Loucy (cell line): ENCODE measurements at regions not wholly inside any gene's neighbourhood (a gene's known extent, or its start where the extent isn't known, plus 50 kb on each side); places are given as distances from the start of the nearest gene placed in this dataset.

Source experiments
- H2AFZ ChIP-seq: fragments of 200-600 bp; sonication (generic); 2 replicates; pipeline ENCODE4 v1.6.0; 2016; ENCODE audit warnings: antibody characterized with exemption, mild to moderate bottlenecking, low read length, moderate library complexity
- H3F3A ChIP-seq: fragments of 200-600 bp; 2 replicates; pipeline ENCODE4 v1.6.0; 2016; ENCODE audit warnings: antibody characterized with exemption, low read depth, mild to moderate bottlenecking
- H3K27me3 ChIP-seq: fragments of 200-600 bp; sonication (generic); 2 replicates; pipeline ENCODE4 v1.6.1; 2014; ENCODE audit warnings: low read length, mild to moderate bottlenecking; ENCODE audit not compliant: insufficient read depth, poor library complexity, severe bottlenecking
- H3K36me3 ChIP-seq: fragments of 200-600 bp; sonication (generic); 2 replicates; pipeline ENCODE4 v1.6.1; 2016; ENCODE audit warnings: low read length; ENCODE audit not compliant: insufficient read depth
- H3K4me1 ChIP-seq: fragments of 200-600 bp; sonication (generic); 2 replicates; pipeline ENCODE4 v1.5.1; 2014; ENCODE audit warnings: low read length, mild to moderate bottlenecking; ENCODE audit not compliant: insufficient read depth, poor library complexity, severe bottlenecking
- H3K4me2 ChIP-seq: fragments of 200-600 bp; sonication (generic); 2 replicates; pipeline ENCODE4 v1.6.0; 2014; ENCODE audit warnings: antibody characterized with exemption, low read length, low read depth, mild to moderate bottlenecking; ENCODE audit not compliant: poor library complexity, severe bottlenecking
- H3K4me3 ChIP-seq: fragments of 200-600 bp; sonication (generic); 2 replicates; pipeline ENCODE4 v1.5.1; 2014; ENCODE audit warnings: low read length, mild to moderate bottlenecking, mixed read lengths; ENCODE audit not compliant: poor library complexity, severe bottlenecking
- H3K79me2 ChIP-seq: fragments of 200-600 bp; sonication (generic); 2 replicates; pipeline ENCODE4 v1.6.1; 2014; ENCODE audit warnings: low read length; ENCODE audit not compliant: insufficient read depth
- H3K9ac ChIP-seq: fragments of 200-600 bp; sonication (generic); 2 replicates; pipeline ENCODE4 v1.6.0; 2014; ENCODE audit warnings: mild to moderate bottlenecking, low read depth, low read length, moderate library complexity; ENCODE audit not compliant: poor library complexity, severe bottlenecking
- H3K9me2 ChIP-seq: fragments of 200-600 bp; sonication (generic); replicated peaks from 2 replicates; pipeline ENCODE4 v1.6.1; 2016; ENCODE audit warnings: low read depth, low read length, mixed read lengths
- H3K9me3 ChIP-seq: fragments of 200-600 bp; sonication (generic); 2 replicates; pipeline ENCODE4 v1.6.1; 2014; ENCODE audit warnings: mild to moderate bottlenecking, antibody characterized with exemption, low read length, low read depth; ENCODE audit not compliant: insufficient read depth
- H4K20me1 ChIP-seq: fragments of 200-600 bp; sonication (generic); 2 replicates; pipeline ENCODE4 v1.6.0; 2014; ENCODE audit warnings: antibody characterized with exemption, low read length, mild to moderate bottlenecking; ENCODE audit not compliant: insufficient read depth, poor library complexity, severe bottlenecking
- CTCF ChIP-seq: fragments of 200-600 bp; sonication (generic); conservative IDR thresholded peaks from 2 replicates; pipeline ENCODE4 v1.5.1; 2014; ENCODE audit warnings: mild to moderate bottlenecking, antibody characterized with exemption, low read length
- EZH2phosphoT487 ChIP-seq: fragments of 200-600 bp; IDR thresholded peaks from 2 replicates; pipeline ENCODE4 v1.6.1; 2018; ENCODE audit warnings: antibody characterized with exemption, mild to moderate bottlenecking, moderate library complexity, borderline replicate concordance

DNA sequence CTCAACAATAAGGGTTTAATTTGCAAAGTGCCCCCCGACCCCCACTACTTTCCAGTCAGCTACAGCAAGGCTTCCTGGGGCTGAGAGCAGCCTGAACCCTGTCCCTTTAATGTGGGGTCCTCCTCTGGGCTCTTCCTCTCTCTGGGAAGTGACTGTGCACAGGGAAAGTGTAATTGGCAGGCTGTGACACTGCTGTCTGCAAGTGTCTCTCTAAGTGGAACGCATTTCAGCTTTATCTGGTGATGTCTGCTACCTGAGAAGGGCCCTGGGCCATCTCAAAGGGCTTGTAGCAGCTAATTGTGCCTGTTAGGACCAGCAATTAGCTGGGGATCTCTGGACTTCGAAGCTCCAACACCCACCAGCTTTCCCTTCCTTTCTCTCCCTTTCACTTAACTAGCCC lies 406.6 kb downstream of the TSHZ3 start:
- no peaks in the 10 kb centered on the region for H3K9me2 ChIP-seq
- no peaks in the 10 kb centered on the region for H3K79me2 ChIP-seq
- H3K4me3 ChIP-seq: no peak overlapping the region
- H3K9ac ChIP-seq: no peak overlapping the region
- no peaks in the 10 kb centered on the region for H3K36me3 ChIP-seq
- H3K27me3 ChIP-seq: no peaks in the 10 kb centered on the region
- no peak overlapping the region for H3K4me2 ChIP-seq
- TF ChIP-seq EZH2phosphoT487: no peak
- no peak for TF ChIP-seq CTCF
- 0 out of 2 replicates have a peak, but pooled peaks cover 11% of the 10 kb centered on the region for H3K9me3 ChIP-seq
- no peaks in the 10 kb centered on the region for H3K4me1 ChIP-seq
- no peaks in the 10 kb centered on the region for H3F3A ChIP-seq
- H2AFZ ChIP-seq: no peak overlapping the region
- no peaks in the 10 kb centered on the region for H4K20me1 ChIP-seq

GRCh38 chr19:30941591-30941990 lies 407.6 kb downstream of the TSHZ3 start:
- Histone ChIP-seq H3F3A (no peaks in the 10 kb centered on the region), H3K4me2 (no peak overlapping the region), H3K4me3 (no peak overlapping the region), H3K36me3 (no peaks in the 10 kb centered on the region), H4K20me1 (no peaks in the 10 kb centered on the region), H3K9me2 (no peaks in the 10 kb centered on the region), H3K9ac (no peak overlapping the region), H3K79me2 (no peaks in the 10 kb centered on the region), H3K9me3 (0 out of 2 replicates have a peak, but pooled peaks cover 13% of the 10 kb centered on the region), H3K4me1 (no peaks in the 10 kb centered on the region), H3K27me3 (no peaks in the 10 kb centered on the region), H2AFZ (no peak overlapping the region)
- TF ChIP-seq EZH2phosphoT487 (no peak), CTCF (no peak)

DNA sequence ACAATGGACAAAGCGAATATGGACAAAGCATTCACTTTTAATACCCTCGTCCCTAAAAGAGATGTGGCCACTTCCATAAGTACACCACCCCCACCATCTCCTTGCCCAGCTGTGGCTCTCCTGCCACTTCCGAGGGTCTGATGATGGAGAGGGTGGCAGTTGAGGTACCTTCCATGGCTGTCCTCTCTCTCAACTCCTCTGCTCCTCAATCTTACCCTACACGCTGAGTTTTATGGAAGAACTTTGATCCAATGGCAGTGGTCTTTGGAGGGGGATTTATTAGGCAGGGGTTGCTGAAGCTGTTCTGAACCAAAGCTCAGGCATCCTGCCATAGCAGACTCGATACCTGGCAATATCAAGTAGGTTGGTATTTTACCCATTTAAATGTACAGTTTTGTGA lies 413.0 kb downstream of the TSHZ3 start:
- Histone ChIP-seq H3K9ac (no peak overlapping the region), H3K4me3 (no peak overlapping the region), H3F3A (no peaks in the 10 kb centered on the region), H3K9me2 (no peaks in the 10 kb centered on the region), H3K9me3 (peaks cover 2% of the 10 kb centered on the region; the same call in 1 of the 2 replicates), H2AFZ (no peak overlapping the region), H3K27me3 (no peaks in the 10 kb centered on the region), H4K20me1 (no peaks in the 10 kb centered on the region), H3K4me1 (no peaks in the 10 kb centered on the region), H3K79me2 (no peaks in the 10 kb centered on the region), H3K36me3 (no peaks in the 10 kb centered on the region), H3K4me2 (no peak overlapping the region)
- TF ChIP-seq EZH2phosphoT487 (no peak), CTCF (no peak)
